ENCODE measurements at regions not wholly inside any gene's neighbourhood (a gene's known extent, or its start where the extent isn't known, plus 50 kb on each side); places are given as distances from the start of the nearest gene placed in this dataset.
"Not testable (repeated sequence)": the region's sequence is repeated elsewhere in the genome, so short reads cannot be mapped to it uniquely, and the experiment has no call there.

GRCh38 chr10:33594475-33594874 lies 260.0 kb upstream of the NRP1 start:
- no peak overlapping the region for H3K4me3 ChIP-seq (ENCODE audit: low read depth, low read length)
- TF ChIP-seq CTCF (IDR thresholded peaks at IDR 0.05; ENCODE audit: low read depth, low read length, missing control alignments) = no peak
- DNase-seq (ENCODE audit: low read depth) = no peak

GRCh38 chr10:33588974-33589600 lies 254.6 kb upstream of the NRP1 start:
- no peak for TF ChIP-seq CTCF (IDR thresholded peaks at IDR 0.05; ENCODE audit: low read depth, low read length, missing control alignments)
- no peak overlapping the region for H3K4me3 ChIP-seq (ENCODE audit: low read depth, low read length)
- DNase-seq (ENCODE audit: low read depth) = no peak

- not testable (repeated sequence) for H3K4me3 ChIP-seq (ENCODE audit: low read depth, low read length); DNase-seq (ENCODE audit: low read depth)
Measured at GRCh38 chr10:33584596-33584995, 250.1 kb upstream of the NRP1 start.

GRCh38 chr10:33579996-33580395 lies 245.5 kb upstream of the NRP1 start:
- no peak for TF ChIP-seq CTCF (IDR thresholded peaks at IDR 0.05; ENCODE audit: low read depth, low read length, missing control alignments)
- H3K4me3 ChIP-seq (ENCODE audit: low read depth, low read length) = no peak overlapping the region
- no peak for DNase-seq (ENCODE audit: low read depth)

GRCh38 chr10:33573606-33574005 lies 239.1 kb upstream of the NRP1 start:
- no peak for DNase-seq (ENCODE audit: low read depth)
- no peak overlapping the region for H3K4me3 ChIP-seq (ENCODE audit: low read depth, low read length)
- TF ChIP-seq CTCF (IDR thresholded peaks at IDR 0.05; ENCODE audit: low read depth, low read length, missing control alignments) = no peak

- no peak for DNase-seq (ENCODE audit: low read depth)
- TF ChIP-seq CTCF (IDR thresholded peaks at IDR 0.05; ENCODE audit: low read depth, low read length, missing control alignments) = no peak
- H3K4me3 ChIP-seq (ENCODE audit: low read depth, low read length) = no peak overlapping the region
Measured at GRCh38 chr10:33571616-33572015, 237.1 kb upstream of the NRP1 start.

- no peak overlapping the region for H3K4me3 ChIP-seq (ENCODE audit: low read depth, low read length)
- DNase-seq (ENCODE audit: low read depth) = no peak
- no peak for TF ChIP-seq CTCF (IDR thresholded peaks at IDR 0.05; ENCODE audit: low read depth, low read length, missing control alignments)
Measured at GRCh38 chr10:33570495-33570894, 236.0 kb upstream of the NRP1 start.
